ENCODE measurements at regions not wholly inside any gene's neighbourhood (a gene's known extent, or its start where the extent isn't known, plus 50 kb on each side); places are given as distances from the start of the nearest gene placed in this dataset.
A peak's percentile ranks its signal among the peaks of the same experiment; 100 is the strongest.

DNA sequence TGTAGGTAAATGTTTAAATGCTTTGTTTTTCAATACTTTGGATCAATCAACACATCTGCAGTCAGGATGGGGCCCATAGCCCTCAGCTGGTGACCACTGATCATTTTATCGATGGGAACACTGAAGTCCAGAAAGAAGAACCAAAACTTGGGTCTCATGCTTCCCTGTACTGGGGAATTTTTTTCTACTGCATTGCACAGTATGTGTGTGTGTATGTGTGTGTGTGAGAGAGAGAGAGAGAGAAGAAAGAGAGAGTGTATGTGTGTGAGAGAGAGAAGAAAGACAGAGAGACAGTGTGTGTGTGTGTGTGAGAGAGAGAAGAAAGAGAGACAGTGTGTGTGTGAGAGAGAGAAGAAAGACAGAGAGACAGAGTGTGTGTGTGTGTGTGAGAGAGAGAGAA lies 202.9 kb upstream of the MSX2 start:
- TF ChIP-seq ZFP3 (CRISPR knock-in tag; IDR thresholded peaks at IDR 0.05), result no peak
- TF ChIP-seq ESRRG (CRISPR knock-in tag; IDR thresholded peaks at IDR 0.05), result no peak
- TF ChIP-seq OSR1 (CRISPR knock-in tag; IDR thresholded peaks at IDR 0.05), result no peak
- ATAC-seq, result no peak

DNA sequence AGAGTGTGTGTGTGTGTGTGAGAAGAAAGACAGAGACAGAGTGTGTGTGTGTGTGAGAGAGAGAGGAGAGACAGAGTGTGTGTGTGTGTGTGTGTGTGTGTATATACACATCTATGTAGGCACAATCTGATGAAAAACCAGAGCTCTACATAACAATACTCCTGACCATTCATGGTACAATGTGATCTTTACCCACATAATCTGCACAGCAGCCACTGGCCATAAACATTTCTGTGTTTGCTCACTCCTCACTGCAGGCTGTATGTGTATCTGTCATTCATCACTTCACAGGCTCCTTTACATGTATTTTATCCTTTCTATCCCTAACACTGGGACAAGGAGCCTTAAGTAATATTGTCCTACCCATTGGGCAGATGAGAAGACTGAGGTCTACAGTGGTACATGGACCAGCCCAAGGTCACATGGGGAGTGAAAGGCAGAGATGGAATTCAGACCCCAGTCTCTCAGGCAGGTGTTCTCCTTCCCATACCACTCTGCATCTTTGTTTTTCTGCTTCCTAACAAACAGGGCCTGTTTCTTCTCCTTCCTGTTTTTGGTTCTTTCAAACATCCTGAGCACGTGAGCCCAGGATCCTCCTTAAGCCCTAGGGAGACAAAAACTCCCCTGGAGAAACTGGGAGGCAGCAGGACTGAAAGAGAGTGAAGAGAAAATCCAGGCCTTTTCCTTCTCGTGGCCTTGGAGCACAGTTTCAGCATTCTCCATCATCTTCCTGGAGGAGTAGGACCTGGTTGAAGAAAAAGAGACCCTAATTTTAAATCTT lies 201.7 kb upstream of the MSX2 start:
- TF ChIP-seq, protein P1, sequence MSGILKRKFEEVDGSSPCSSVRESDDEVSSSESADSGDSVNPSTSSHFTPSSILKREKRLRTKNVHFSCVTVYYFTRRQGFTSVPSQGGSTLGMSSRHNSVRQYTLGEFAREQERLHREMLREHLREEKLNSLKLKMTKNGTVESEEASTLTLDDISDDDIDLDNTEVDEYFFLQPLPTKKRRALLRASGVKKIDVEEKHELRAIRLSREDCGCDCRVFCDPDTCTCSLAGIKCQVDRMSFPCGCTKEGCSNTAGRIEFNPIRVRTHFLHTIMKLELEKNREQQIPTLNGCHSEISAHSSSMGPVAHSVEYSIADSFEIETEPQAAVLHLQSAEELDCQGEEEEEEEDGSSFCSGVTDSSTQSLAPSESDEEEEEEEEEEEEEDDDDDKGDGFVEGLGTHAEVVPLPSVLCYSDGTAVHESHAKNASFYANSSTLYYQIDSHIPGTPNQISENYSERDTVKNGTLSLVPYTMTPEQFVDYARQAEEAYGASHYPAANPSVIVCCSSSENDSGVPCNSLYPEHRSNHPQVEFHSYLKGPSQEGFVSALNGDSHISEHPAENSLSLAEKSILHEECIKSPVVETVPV (CRISPR knock-in tag; IDR thresholded peaks at IDR 0.05), result no peak
- no peak for TF ChIP-seq SNAI2 (CRISPR knock-in tag; IDR thresholded peaks at IDR 0.05)
- TF ChIP-seq ZFP3 (CRISPR knock-in tag; IDR thresholded peaks at IDR 0.05), result no peak
- no peak for TF ChIP-seq PPARA (CRISPR knock-in tag; IDR thresholded peaks at IDR 0.05; ENCODE audit: borderline replicate concordance)
- TF ChIP-seq, protein P2, sequence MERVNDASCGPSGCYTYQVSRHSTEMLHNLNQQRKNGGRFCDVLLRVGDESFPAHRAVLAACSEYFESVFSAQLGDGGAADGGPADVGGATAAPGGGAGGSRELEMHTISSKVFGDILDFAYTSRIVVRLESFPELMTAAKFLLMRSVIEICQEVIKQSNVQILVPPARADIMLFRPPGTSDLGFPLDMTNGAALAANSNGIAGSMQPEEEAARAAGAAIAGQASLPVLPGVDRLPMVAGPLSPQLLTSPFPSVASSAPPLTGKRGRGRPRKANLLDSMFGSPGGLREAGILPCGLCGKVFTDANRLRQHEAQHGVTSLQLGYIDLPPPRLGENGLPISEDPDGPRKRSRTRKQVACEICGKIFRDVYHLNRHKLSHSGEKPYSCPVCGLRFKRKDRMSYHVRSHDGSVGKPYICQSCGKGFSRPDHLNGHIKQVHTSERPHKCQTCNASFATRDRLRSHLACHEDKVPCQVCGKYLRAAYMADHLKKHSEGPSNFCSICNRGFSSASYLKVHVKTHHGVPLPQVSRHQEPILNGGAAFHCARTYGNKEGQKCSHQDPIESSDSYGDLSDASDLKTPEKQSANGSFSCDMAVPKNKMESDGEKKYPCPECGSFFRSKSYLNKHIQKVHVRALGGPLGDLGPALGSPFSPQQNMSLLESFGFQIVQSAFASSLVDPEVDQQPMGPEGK (CRISPR knock-in tag; IDR thresholded peaks at IDR 0.05; ENCODE audit: borderline replicate concordance), result no peak
- no peak for TF ChIP-seq ZFP30 (CRISPR knock-in tag; IDR thresholded peaks at IDR 0.05)
- no peak for TF ChIP-seq GLIS3 (CRISPR knock-in tag; IDR thresholded peaks at IDR 0.05)
- TF ChIP-seq, protein P3, sequence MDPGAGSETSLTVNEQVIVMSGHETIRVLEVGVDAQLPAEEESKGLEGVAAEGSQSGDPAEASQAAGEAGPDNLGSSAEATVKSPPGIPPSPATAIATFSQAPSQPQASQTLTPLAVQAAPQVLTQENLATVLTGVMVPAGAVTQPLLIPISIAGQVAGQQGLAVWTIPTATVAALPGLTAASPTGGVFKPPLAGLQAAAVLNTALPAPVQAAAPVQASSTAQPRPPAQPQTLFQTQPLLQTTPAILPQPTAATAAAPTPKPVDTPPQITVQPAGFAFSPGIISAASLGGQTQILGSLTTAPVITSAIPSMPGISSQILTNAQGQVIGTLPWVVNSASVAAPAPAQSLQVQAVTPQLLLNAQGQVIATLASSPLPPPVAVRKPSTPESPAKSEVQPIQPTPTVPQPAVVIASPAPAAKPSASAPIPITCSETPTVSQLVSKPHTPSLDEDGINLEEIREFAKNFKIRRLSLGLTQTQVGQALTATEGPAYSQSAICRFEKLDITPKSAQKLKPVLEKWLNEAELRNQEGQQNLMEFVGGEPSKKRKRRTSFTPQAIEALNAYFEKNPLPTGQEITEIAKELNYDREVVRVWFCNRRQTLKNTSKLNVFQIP (CRISPR knock-in tag; IDR thresholded peaks at IDR 0.05; ENCODE audit: borderline replicate concordance, low read depth), result no peak
- no peak for TF ChIP-seq TOX (CRISPR knock-in tag; IDR thresholded peaks at IDR 0.05; ENCODE audit: borderline replicate concordance)
- TF ChIP-seq CSDC2 (CRISPR knock-in tag; IDR thresholded peaks at IDR 0.05), result no peak
- TF ChIP-seq ZNF70 (CRISPR knock-in tag; IDR thresholded peaks at IDR 0.05), result no peak
- TF ChIP-seq ESRRG (CRISPR knock-in tag; IDR thresholded peaks at IDR 0.05), result no peak
- no peak for TF ChIP-seq ISL1 (CRISPR knock-in tag; IDR thresholded peaks at IDR 0.05)
- TF ChIP-seq, protein P4, sequence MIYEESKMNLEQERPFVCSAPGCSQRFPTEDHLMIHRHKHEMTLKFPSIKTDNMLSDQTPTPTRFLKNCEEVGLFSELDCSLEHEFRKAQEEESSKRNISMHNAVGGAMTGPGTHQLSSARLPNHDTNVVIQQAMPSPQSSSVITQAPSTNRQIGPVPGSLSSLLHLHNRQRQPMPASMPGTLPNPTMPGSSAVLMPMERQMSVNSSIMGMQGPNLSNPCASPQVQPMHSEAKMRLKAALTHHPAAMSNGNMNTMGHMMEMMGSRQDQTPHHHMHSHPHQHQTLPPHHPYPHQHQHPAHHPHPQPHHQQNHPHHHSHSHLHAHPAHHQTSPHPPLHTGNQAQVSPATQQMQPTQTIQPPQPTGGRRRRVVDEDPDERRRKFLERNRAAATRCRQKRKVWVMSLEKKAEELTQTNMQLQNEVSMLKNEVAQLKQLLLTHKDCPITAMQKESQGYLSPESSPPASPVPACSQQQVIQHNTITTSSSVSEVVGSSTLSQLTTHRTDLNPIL (CRISPR knock-in tag; IDR thresholded peaks at IDR 0.05; ENCODE audit: low read depth), result no peak
- TF ChIP-seq RARB (CRISPR knock-in tag; IDR thresholded peaks at IDR 0.05), result no peak
- TF ChIP-seq, protein P5, sequence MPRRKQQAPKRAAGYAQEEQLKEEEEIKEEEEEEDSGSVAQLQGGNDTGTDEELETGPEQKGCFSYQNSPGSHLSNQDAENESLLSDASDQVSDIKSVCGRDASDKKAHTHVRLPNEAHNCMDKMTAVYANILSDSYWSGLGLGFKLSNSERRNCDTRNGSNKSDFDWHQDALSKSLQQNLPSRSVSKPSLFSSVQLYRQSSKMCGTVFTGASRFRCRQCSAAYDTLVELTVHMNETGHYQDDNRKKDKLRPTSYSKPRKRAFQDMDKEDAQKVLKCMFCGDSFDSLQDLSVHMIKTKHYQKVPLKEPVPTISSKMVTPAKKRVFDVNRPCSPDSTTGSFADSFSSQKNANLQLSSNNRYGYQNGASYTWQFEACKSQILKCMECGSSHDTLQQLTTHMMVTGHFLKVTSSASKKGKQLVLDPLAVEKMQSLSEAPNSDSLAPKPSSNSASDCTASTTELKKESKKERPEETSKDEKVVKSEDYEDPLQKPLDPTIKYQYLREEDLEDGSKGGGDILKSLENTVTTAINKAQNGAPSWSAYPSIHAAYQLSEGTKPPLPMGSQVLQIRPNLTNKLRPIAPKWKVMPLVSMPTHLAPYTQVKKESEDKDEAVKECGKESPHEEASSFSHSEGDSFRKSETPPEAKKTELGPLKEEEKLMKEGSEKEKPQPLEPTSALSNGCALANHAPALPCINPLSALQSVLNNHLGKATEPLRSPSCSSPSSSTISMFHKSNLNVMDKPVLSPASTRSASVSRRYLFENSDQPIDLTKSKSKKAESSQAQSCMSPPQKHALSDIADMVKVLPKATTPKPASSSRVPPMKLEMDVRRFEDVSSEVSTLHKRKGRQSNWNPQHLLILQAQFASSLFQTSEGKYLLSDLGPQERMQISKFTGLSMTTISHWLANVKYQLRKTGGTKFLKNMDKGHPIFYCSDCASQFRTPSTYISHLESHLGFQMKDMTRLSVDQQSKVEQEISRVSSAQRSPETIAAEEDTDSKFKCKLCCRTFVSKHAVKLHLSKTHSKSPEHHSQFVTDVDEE (CRISPR knock-in tag; IDR thresholded peaks at IDR 0.05), result no peak
- no peak for TF ChIP-seq ARNTL (CRISPR knock-in tag; IDR thresholded peaks at IDR 0.05; ENCODE audit: borderline replicate concordance, low read depth)
- TF ChIP-seq ZNF8 (CRISPR knock-in tag; IDR thresholded peaks at IDR 0.05), result no peak
- TF ChIP-seq BACH2 (CRISPR knock-in tag; IDR thresholded peaks at IDR 0.05; ENCODE audit: borderline replicate concordance), result no peak
- no peak for ATAC-seq

DNA sequence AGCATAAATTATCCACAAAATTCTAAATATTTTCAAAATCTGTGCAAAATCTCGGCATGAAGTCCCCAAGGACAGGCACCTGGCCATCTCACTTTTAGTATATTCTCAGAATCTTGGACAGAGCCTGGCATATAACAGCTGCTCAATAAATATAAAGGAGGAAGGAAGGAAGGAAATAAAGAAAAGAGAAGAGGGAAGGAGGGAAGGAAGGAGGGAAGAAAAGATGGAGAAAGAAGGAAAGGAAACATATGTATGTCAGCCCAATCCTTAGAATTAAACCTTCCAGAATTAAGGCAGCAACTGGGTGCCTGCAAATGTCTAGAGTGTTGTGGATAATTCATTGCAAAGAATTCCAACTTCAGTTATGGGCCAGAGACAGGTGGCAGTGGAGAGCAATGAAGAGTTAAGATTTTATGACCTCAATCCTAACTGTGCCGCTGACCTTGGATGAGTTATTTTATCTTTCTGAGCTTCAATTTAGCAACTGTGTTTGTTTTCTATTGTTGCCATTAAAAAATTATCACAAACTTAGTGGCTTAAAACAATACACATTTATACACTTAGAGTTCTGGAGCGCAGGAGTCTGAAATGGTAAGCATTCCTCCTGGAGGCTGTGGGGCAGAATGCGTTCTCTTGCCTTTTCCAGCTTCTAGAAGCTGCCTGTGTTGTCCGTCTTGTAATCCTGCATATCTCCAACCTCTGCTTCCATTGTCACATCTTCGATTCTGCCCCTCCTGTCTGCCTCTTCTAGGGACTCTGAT lies 200.9 kb upstream of the MSX2 start:
- ATAC-seq, result peak; percentile 61
- TF ChIP-seq, protein P5 (CRISPR knock-in tag; IDR thresholded peaks at IDR 0.05), result no peak
- TF ChIP-seq ZFP30 (CRISPR knock-in tag; IDR thresholded peaks at IDR 0.05) (no peak), BACH2 (CRISPR knock-in tag; IDR thresholded peaks at IDR 0.05; ENCODE audit: borderline replicate concordance) (no peak), CSDC2 (CRISPR knock-in tag; IDR thresholded peaks at IDR 0.05) (no peak), ZNF565 (CRISPR knock-in tag; conservative IDR thresholded peaks at IDR 0.05; ENCODE audit: low read depth) (no peak), RARB (CRISPR knock-in tag; IDR thresholded peaks at IDR 0.05) (no peak), SNAI2 (CRISPR knock-in tag; IDR thresholded peaks at IDR 0.05) (no peak), ZC3H10 (CRISPR knock-in tag; IDR thresholded peaks at IDR 0.05) (no peak), ISL1 (CRISPR knock-in tag; IDR thresholded peaks at IDR 0.05) (no peak)
- TF ChIP-seq, protein P4 (CRISPR knock-in tag; IDR thresholded peaks at IDR 0.05; ENCODE audit: low read depth), result no peak

All from SK-N-SH treated with all-trans-retinoic acid at 6 μM for 48 hours (cell line).